HG03342 (cell line): ENCODE measurements at regions not wholly inside any gene's neighbourhood (a gene's known extent, or its start where the extent isn't known, plus 50 kb on each side); places are given as distances from the start of the nearest gene placed in this dataset.
A peak's percentile ranks its signal among the peaks of the same experiment; 100 is the strongest.
"Not testable (repeated sequence)": the region's sequence is repeated elsewhere in the genome, so short reads cannot be mapped to it uniquely, and the experiment has no call there.

ENCODE experiments used
- ATAC-seq: cut with Tn5 transposase; IDR thresholded peaks from one replicate; pipeline ENCODE4 v1.9.1; 2021; ENCODE audit warnings: mild to moderate bottlenecking, moderate library complexity; ENCODE audit not compliant: unreplicated experiment

GRCh38 chr18:73688851-73689711, 458.6 kb downstream of the FBXO15 start:
- peak; percentile 84 for ATAC-seq

GRCh38 chr18:73688161-73688560, 459.5 kb downstream of the FBXO15 start:
- no peak for ATAC-seq

GRCh38 chr18:73684647-73685046, 463.0 kb downstream of the FBXO15 start:
- no peak for ATAC-seq

- no peak for ATAC-seq
These were observed 464.0 kb downstream of the FBXO15 start for GRCh38 chr18:73683409-73684238.

GRCh38 chr18:73681912-73682311, 465.7 kb downstream of the FBXO15 start:
- no peak for ATAC-seq

GRCh38 chr18:73681398-73681797, 466.2 kb downstream of the FBXO15 start:
- ATAC-seq, result no peak

- no peak for ATAC-seq
These were observed 467.5 kb downstream of the FBXO15 start for GRCh38 chr18:73679941-73680712.

- no peak for ATAC-seq
These were observed 470.2 kb downstream of the FBXO15 start for GRCh38 chr18:73677450-73677849.

- ATAC-seq, result no peak
These were observed 473.3 kb downstream of the FBXO15 start for GRCh38 chr18:73674125-73674865.

- not testable (repeated sequence) for ATAC-seq
These were observed 476.2 kb downstream of the FBXO15 start for GRCh38 chr18:73671480-73671879.

GRCh38 chr18:73670524-73670923, 477.1 kb downstream of the FBXO15 start:
- no peak for ATAC-seq

- no peak for ATAC-seq
These were observed 477.6 kb downstream of the FBXO15 start for GRCh38 chr18:73670039-73670438.

- ATAC-seq, result no peak
These were observed 478.3 kb downstream of the FBXO15 start for GRCh38 chr18:73669297-73669696.

- no peak for ATAC-seq
These were observed 479.6 kb downstream of the FBXO15 start for GRCh38 chr18:73668051-73668450.

GRCh38 chr18:73666772-73667171, 480.9 kb downstream of the FBXO15 start:
- no peak for ATAC-seq

GRCh38 chr18:73664896-73665295, 482.7 kb downstream of the FBXO15 start:
- no peak for ATAC-seq

- no peak for ATAC-seq
These were observed 484.1 kb downstream of the FBXO15 start for GRCh38 chr18:73663581-73663980.

- ATAC-seq, result no peak
These were observed 485.2 kb downstream of the FBXO15 start for GRCh38 chr18:73662421-73662820.

- ATAC-seq, result no peak
These were observed 486.4 kb downstream of the FBXO15 start for GRCh38 chr18:73660931-73661856.
